ENCODE measurements at regions not wholly inside any gene's neighbourhood (a gene's known extent, or its start where the extent isn't known, plus 50 kb on each side); places are given as distances from the start of the nearest gene placed in this dataset.
A peak's percentile ranks its signal among the peaks of the same experiment; 100 is the strongest.

DNA sequence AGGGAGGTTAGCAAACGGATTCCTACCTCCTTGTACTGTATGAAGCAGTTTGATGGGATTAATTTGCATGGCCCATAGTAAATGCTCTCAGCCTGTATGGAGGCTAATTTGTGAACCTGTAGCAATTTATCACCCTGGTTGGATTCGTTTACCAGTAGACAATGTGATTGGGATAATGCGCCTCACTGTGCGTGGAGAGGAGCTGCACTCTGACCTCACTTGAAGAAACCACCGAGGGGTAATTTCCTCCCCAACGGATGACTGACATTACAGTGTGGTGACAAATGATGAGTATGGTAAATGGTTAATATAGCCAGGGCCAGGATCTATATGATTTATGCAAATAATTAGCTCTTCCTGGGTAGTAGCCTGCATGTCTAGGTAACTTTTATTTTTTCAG, 479.1 kb upstream of the RBFOX1 start:
- POLR2A ChIA-PET: no interaction called here
- no peaks in the 10 kb centered on the region for H3K4me1 ChIP-seq (ENCODE audit: control insufficient read depth, insufficient read depth, low read length)
- no peak overlapping the region for H3K4me3 ChIP-seq (ENCODE audit: low read depth, low read length)
- H3K27ac ChIP-seq (ENCODE audit: extremely low read depth, low read depth, low read length): no peak overlapping the region
- TF ChIP-seq ZNF174 (tag by site-specific recombination; IDR thresholded peaks at IDR 0.05): no peak
- CTCF ChIA-PET: no interaction called here
- H3K36me3 ChIP-seq (ENCODE audit: control insufficient read depth in 2 of 2, insufficient read depth in 1 of 2, low read length in 2 of 2): no peaks in the 10 kb centered on the region
- H3K9me3 ChIP-seq (ENCODE audit: control insufficient read depth, insufficient read depth, low read depth, low read length): no peaks in the 10 kb centered on the region

GRCh38 chr16:6852643-6853225, 479.9 kb upstream of the RBFOX1 start:
- no peaks in the 10 kb centered on the region for H3K9me3 ChIP-seq (ENCODE audit: control insufficient read depth, insufficient read depth, low read depth, low read length)
- TF ChIP-seq ZEB2 (tag by site-specific recombination; IDR thresholded peaks at IDR 0.05) (no peak), ZNF76 (tag by site-specific recombination; IDR thresholded peaks at IDR 0.05; ENCODE audit: borderline replicate concordance, low read depth) (peak; percentile 67), ZNF175 (tag by site-specific recombination; IDR thresholded peaks at IDR 0.05) (no peak)
- ChIA-PET CTCF (no interaction called here), POLR2A (no interaction called here)
- no peak overlapping the region for H3K4me3 ChIP-seq (ENCODE audit: low read depth, low read length)
- no peak overlapping the region for H3K27ac ChIP-seq (ENCODE audit: extremely low read depth, low read depth, low read length)
- H3K36me3 ChIP-seq (ENCODE audit: control insufficient read depth in 2 of 2, insufficient read depth in 1 of 2, low read length in 2 of 2): no peaks in the 10 kb centered on the region
- no peaks in the 10 kb centered on the region for H3K4me1 ChIP-seq (ENCODE audit: control insufficient read depth, insufficient read depth, low read length)

DNA sequence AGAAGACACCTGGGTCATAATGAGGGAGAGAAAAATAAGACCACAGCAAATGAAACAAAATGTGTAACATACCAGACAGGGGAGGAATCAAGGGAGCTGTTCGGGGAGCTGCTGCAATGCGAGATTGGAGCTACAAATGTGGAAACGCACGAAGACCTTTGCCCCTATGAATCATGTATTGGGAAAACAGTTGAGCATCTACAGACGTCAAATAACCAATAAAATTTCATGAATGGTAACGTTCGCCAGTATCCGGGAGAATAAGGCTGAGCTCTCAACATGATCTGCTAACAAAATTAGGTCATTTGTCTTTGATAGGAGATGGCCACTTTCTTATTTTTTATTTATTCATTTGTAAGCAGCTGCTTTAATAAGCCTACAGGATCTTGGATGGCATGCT, 486.2 kb upstream of the RBFOX1 start:
- no peak for TF ChIP-seq ZNF148 (tag by site-specific recombination; IDR thresholded peaks at IDR 0.05; ENCODE audit: borderline replicate concordance)
- TF ChIP-seq, protein P1, sequence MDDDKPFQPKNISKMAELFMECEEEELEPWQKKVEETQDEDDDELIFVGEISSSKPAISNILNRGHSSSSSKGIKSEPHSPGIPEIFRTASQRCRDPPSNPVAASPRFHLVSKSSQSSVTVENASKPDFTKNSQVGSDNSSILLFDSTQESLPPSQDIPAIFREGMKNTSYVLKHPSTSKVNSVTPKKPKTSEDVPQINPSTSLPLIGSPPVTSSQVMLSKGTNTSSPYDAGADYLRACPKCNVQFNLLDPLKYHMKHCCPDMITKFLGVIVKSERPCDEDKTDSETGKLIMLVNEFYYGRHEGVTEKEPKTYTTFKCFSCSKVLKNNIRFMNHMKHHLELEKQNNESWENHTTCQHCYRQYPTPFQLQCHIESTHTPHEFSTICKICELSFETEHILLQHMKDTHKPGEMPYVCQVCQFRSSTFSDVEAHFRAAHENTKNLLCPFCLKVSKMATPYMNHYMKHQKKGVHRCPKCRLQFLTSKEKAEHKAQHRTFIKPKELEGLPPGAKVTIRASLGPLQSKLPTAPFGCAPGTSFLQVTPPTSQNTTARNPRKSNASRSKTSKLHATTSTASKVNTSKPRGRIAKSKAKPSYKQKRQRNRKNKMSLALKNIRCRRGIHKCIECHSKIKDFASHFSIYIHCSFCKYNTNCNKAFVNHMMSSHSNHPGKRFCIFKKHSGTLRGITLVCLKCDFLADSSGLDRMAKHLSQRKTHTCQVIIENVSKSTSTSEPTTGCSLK (tag by site-specific recombination; IDR thresholded peaks at IDR 0.05): no peak
- TF ChIP-seq ZNF621 (tag by site-specific recombination; IDR thresholded peaks at IDR 0.05): no peak
- no peak for TF ChIP-seq OVOL3 (tag by site-specific recombination; IDR thresholded peaks at IDR 0.05)
- no peak for TF ChIP-seq BCL6B (tag by site-specific recombination; IDR thresholded peaks at IDR 0.05)
- TF ChIP-seq ZNF24 (tag by site-specific recombination; IDR thresholded peaks at IDR 0.05): no peak
- no peak for TF ChIP-seq OSR2 (tag by site-specific recombination; IDR thresholded peaks at IDR 0.05)
- TF ChIP-seq ZNF548 (tag by site-specific recombination; IDR thresholded peaks at IDR 0.05): no peak
- no peak for TF ChIP-seq HOXC10 (CRISPR knock-in tag; IDR thresholded peaks at IDR 0.05)
- no peak for TF ChIP-seq KLF9 (tag by site-specific recombination; IDR thresholded peaks at IDR 0.05; ENCODE audit: low read depth)
- TF ChIP-seq, protein P2, sequence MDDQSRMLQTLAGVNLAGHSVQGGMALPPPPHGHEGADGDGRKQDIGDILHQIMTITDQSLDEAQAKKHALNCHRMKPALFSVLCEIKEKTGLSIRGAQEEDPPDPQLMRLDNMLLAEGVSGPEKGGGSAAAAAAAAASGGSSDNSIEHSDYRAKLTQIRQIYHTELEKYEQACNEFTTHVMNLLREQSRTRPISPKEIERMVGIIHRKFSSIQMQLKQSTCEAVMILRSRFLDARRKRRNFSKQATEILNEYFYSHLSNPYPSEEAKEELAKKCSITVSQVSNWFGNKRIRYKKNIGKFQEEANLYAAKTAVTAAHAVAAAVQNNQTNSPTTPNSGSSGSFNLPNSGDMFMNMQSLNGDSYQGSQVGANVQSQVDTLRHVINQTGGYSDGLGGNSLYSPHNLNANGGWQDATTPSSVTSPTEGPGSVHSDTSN (CRISPR knock-in tag; IDR thresholded peaks at IDR 0.05): no peak
- TF ChIP-seq ZNF529 (tag by site-specific recombination; IDR thresholded peaks at IDR 0.05; ENCODE audit: insufficient replicate concordance): no peak
- POLR2A ChIA-PET: no interaction called here
- Histone ChIP-seq H3K27ac (ENCODE audit: extremely low read depth, low read depth, low read length) (no peak overlapping the region), H3K36me3 (ENCODE audit: control insufficient read depth in 2 of 2, insufficient read depth in 1 of 2, low read length in 2 of 2) (no peaks in the 10 kb centered on the region), H3K4me1 (ENCODE audit: control insufficient read depth, insufficient read depth, low read length) (no peaks in the 10 kb centered on the region), H3K9me3 (ENCODE audit: control insufficient read depth, insufficient read depth, low read depth, low read length) (no peaks in the 10 kb centered on the region), H3K4me3 (ENCODE audit: low read depth, low read length) (no peak overlapping the region)
- CTCF ChIA-PET: no interaction called here

Data from HEK293 (cell line).